ENCODE measurements at regions not wholly inside any gene's neighbourhood (a gene's known extent, or its start where the extent isn't known, plus 50 kb on each side); places are given as distances from the start of the nearest gene placed in this dataset.

GRCh38 chr13:76646946-76647345 is 239.3 kb downstream of the KCTD12 start:
- no peak for DNase-seq

GRCh38 chr13:76645632-76646031 is 240.6 kb downstream of the KCTD12 start:
- DNase-seq: no peak

GRCh38 chr13:76644906-76645305 is 241.3 kb downstream of the KCTD12 start:
- no peak for DNase-seq

GRCh38 chr13:76643596-76643995 is 242.6 kb downstream of the KCTD12 start:
- DNase-seq: no peak

- no peak for DNase-seq
Measured at GRCh38 chr13:76641056-76641455, 245.1 kb downstream of the KCTD12 start.

- DNase-seq: no peak
Measured at GRCh38 chr13:76638882-76639281, 247.3 kb downstream of the KCTD12 start.

- no peak for DNase-seq
Measured at GRCh38 chr13:76638181-76638580, 248.0 kb downstream of the KCTD12 start.

- DNase-seq: no peak
Measured at GRCh38 chr13:76637641-76638141, 248.5 kb downstream of the KCTD12 start.

GRCh38 chr13:76636829-76637228 is 249.4 kb downstream of the KCTD12 start:
- no peak for DNase-seq

GRCh38 chr13:76635232-76636230 is 250.7 kb downstream of the KCTD12 start:
- DNase-seq: no peak

- no peak for DNase-seq
Measured at GRCh38 chr13:76634431-76635191, 251.6 kb downstream of the KCTD12 start.

GRCh38 chr13:76632401-76633044 is 253.7 kb downstream of the KCTD12 start:
- DNase-seq: no peak

GRCh38 chr13:76630629-76631230 is 255.5 kb downstream of the KCTD12 start:
- no peak for DNase-seq

GRCh38 chr13:76622315-76623040 is 263.7 kb downstream of the KCTD12 start:
- DNase-seq: no peak

- no peak for DNase-seq
Measured at GRCh38 chr13:76621705-76622104, 264.5 kb downstream of the KCTD12 start.

GRCh38 chr13:76620036-76620435 is 266.2 kb downstream of the KCTD12 start:
- DNase-seq: no peak

- no peak for DNase-seq
Measured at GRCh38 chr13:76619631-76620030, 266.6 kb downstream of the KCTD12 start.

GRCh38 chr13:76610819-76611415 is 275.3 kb downstream of the KCTD12 start:
- no peak for DNase-seq

- DNase-seq: no peak
Measured at GRCh38 chr13:76609643-76610042, 276.6 kb downstream of the KCTD12 start.

- no peak for DNase-seq
Measured at GRCh38 chr13:76607866-76608265, 278.3 kb downstream of the KCTD12 start.

GRCh38 chr13:76600081-76600480 is 286.1 kb downstream of the KCTD12 start:
- DNase-seq: no peak

- no peak for DNase-seq
Measured at GRCh38 chr13:76597868-76598267, 288.3 kb downstream of the KCTD12 start.
